ENCODE measurements at regions not wholly inside any gene's neighbourhood (a gene's known extent, or its start where the extent isn't known, plus 50 kb on each side); places are given as distances from the start of the nearest gene placed in this dataset.

DNA sequence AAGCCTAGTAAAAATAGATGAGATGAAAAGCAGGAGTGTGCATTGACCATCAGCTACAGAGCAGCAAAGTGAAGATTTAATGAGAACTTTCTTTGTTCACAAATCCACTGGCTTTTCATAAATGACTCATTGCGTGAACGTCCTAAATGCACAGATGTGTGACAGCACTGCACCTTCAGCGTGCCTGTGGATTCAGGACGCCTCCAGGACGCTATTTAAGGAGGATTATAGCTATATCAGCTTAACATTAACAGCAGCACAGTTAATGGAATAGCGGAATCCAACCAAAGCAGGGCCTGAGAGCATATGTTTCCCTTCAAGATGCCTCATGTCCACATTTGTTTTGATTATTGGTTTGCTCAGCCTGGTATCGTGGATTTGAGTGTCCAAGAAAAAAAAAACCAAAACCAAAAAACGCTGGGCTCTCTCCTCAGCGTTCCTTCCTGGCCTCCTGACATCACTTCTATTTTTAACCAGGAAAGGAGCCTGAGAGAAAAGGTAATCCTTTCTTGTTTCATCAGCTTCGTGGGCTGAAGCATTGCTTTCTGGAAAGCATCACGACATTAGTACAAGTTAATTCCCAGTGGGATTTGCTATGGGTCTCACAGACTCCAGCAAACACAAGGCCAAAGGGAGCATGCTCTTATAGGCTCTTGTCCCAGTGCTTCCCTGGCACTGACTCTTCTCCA is 447.0 kb upstream of the SMIM21 start:
- H3K9me3 Mint-ChIP-seq = peaks cover 5 to 17% of the 10 kb centered on the region in 2 donors
- no peak for ATAC-seq (replicated peaks)
- H3K27ac Mint-ChIP-seq = no peak overlapping the region
- H3K36me3 Mint-ChIP-seq (ENCODE audit: insufficient read depth) = no peaks in the 10 kb centered on the region
- no peak overlapping the region for H3K4me3 Mint-ChIP-seq
- H3K4me1 Mint-ChIP-seq (ENCODE audit: low read depth in 2 of 2) = no peaks in the 10 kb centered on the region
- no peak for DNase-seq
- H3K27me3 Mint-ChIP-seq = peaks cover 0 to 7% of the 10 kb centered on the region in 2 donors

GRCh38 chr18:75871596-75871995 is 444.1 kb upstream of the SMIM21 start:
- Mint-ChIP-seq H3K4me3 (no peak overlapping the region), H3K27ac (no peak overlapping the region), H3K9me3 (peaks cover 0 to 2% of the 10 kb centered on the region in 2 donors), H3K27me3 (no peaks in the 10 kb centered on the region), H3K36me3 (ENCODE audit: insufficient read depth) (no peaks in the 10 kb centered on the region), H3K4me1 (ENCODE audit: low read depth in 2 of 2) (no peaks in the 10 kb centered on the region)
- ATAC-seq (replicated peaks) (no peak), DNase-seq (no peak)

DNA sequence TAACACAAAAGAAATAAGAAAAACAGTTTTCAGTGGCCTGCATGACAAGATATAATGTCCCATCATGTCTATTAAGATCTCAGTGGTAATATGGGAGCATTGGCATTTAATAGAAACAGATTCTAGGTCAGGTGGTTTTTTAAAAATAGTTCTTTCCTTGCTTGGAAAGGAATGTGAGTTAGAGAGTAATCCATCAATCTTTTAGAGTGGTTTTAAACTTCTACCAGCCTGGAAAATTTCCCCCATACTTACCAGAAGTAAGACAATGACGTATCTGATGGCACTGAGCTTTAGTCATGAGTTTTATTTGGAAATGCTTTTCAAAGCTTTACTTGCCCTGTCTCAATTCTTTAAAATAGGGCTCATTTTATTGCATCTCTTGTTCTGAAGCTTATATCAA is 441.7 kb upstream of the SMIM21 start:
- H3K4me3 Mint-ChIP-seq = no peak overlapping the region
- no peak for ATAC-seq (replicated peaks)
- H3K27me3 Mint-ChIP-seq = peaks cover 4 to 7% of the 10 kb centered on the region in 2 donors
- no peak overlapping the region for H3K27ac Mint-ChIP-seq
- peaks cover 0 to 3% of the 10 kb centered on the region in 2 donors for H3K9me3 Mint-ChIP-seq
- H3K36me3 Mint-ChIP-seq (ENCODE audit: insufficient read depth) = no peaks in the 10 kb centered on the region
- no peaks in the 10 kb centered on the region for H3K4me1 Mint-ChIP-seq (ENCODE audit: low read depth in 2 of 2)
- DNase-seq = no peak

GRCh38 chr18:75868031-75868430 is 440.5 kb upstream of the SMIM21 start:
- H3K4me1 Mint-ChIP-seq (ENCODE audit: low read depth in 2 of 2) = no peaks in the 10 kb centered on the region
- no peak for DNase-seq
- H3K27me3 Mint-ChIP-seq = peaks cover 7 to 11% of the 10 kb centered on the region in 2 donors
- H3K36me3 Mint-ChIP-seq (ENCODE audit: insufficient read depth) = no peaks in the 10 kb centered on the region
- ATAC-seq (replicated peaks) = no peak
- no peak overlapping the region for H3K27ac Mint-ChIP-seq
- peaks cover 0 to 4% of the 10 kb centered on the region in 2 donors for H3K9me3 Mint-ChIP-seq
- no peak overlapping the region for H3K4me3 Mint-ChIP-seq

DNA sequence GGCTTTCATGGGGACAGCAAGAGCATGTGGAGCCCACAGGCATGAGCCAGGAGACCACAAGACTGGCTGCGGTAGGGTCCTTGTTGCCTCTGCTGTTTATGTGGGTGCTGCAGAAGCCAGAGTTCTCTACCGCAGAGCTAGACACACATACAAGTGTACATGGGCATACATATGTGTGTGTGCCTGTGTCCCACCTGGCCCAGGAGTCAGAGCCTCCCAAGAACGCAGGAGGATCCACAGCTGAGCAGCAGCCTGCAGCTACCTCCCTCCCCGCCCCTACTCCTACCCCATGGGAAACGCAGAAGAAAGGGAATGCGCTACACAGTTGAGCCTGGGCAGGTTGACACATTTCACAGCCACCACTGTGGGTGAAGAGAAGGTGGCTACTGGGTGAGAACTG is 438.1 kb upstream of the SMIM21 start:
- Mint-ChIP-seq H3K36me3 (ENCODE audit: insufficient read depth) (no peaks in the 10 kb centered on the region), H3K27me3 (peaks cover 23 to 25% of the 10 kb centered on the region in 2 donors), H3K27ac (no peak overlapping the region), H3K4me3 (no peak overlapping the region), H3K9me3 (peaks cover 5 to 16% of the 10 kb centered on the region in 2 donors), H3K4me1 (ENCODE audit: low read depth in 2 of 2) (no peaks in the 10 kb centered on the region)
- ATAC-seq (replicated peaks) (no peak), DNase-seq (no peak)

GRCh38 chr18:75864816-75865215 is 437.3 kb upstream of the SMIM21 start:
- H3K27me3 Mint-ChIP-seq = peaks cover 28 to 33% of the 10 kb centered on the region in 2 donors
- no peaks in the 10 kb centered on the region for H3K36me3 Mint-ChIP-seq (ENCODE audit: insufficient read depth)
- H3K27ac Mint-ChIP-seq = no peak overlapping the region
- ATAC-seq (replicated peaks) (no peak), DNase-seq (no peak)
- no peaks in the 10 kb centered on the region for H3K4me1 Mint-ChIP-seq (ENCODE audit: low read depth in 2 of 2)
- H3K9me3 Mint-ChIP-seq = peaks cover 6 to 19% of the 10 kb centered on the region in 2 donors
- no peak overlapping the region for H3K4me3 Mint-ChIP-seq

DNA sequence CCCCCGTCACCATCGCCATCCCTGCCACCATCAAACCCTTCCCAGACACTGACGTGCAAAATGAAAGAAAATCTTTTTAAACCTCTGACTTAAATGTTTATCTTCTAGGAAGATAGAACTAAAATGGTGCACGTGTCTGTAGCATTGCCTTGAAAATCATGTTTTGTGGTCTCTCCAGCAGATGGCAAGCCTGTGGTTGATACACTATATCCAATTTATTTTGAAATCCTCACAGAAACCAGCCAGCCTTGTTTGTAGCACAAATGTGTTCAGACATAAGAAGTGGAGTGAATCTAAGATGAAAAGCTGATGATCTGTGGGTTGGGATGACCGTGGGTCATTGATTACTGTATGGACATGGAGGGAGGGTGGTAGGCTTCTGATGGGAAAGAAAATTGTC is 436.2 kb upstream of the SMIM21 start:
- Mint-ChIP-seq H3K36me3 (ENCODE audit: insufficient read depth) (no peaks in the 10 kb centered on the region), H3K27ac (no peak overlapping the region), H3K9me3 (peaks cover 6 to 23% of the 10 kb centered on the region in 2 donors), H3K4me1 (ENCODE audit: low read depth in 2 of 2) (no peaks in the 10 kb centered on the region), H3K27me3 (peaks cover 33 to 39% of the 10 kb centered on the region in 2 donors), H3K4me3 (no peak overlapping the region)
- DNase-seq (no peak), ATAC-seq (replicated peaks) (no peak)

DNA sequence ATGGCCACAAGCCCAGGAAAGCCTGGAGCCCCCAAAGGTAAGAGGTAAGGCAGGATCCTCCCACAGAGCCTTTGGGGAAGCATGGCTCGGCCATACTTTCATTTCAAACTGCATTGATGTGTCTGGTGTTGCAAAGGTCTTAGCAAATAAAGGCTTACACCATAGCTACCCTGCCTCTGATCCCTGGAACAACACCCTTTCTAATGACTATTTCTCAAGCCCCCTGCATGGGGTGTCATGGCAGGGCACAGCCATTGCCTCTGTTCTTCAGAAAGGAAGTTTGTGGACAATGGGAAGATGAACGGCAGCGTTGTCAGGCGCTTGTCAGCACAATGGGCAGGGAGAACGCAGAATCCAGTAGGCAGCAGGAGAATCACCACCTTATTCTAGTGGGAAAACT is 435.0 kb upstream of the SMIM21 start:
- Mint-ChIP-seq H3K9me3 (peaks cover 6 to 23% of the 10 kb centered on the region in 2 donors), H3K4me3 (no peak overlapping the region), H3K4me1 (ENCODE audit: low read depth in 2 of 2) (no peaks in the 10 kb centered on the region), H3K36me3 (ENCODE audit: insufficient read depth) (no peaks in the 10 kb centered on the region), H3K27ac (no peak overlapping the region), H3K27me3 (peaks cover 33 to 39% of the 10 kb centered on the region in 2 donors)
- DNase-seq (no peak), ATAC-seq (replicated peaks) (no peak)

GRCh38 chr18:75860166-75860565 is 432.7 kb upstream of the SMIM21 start:
- Mint-ChIP-seq H3K4me1 (ENCODE audit: low read depth in 2 of 2) (no peaks in the 10 kb centered on the region), H3K27ac (no peak overlapping the region), H3K36me3 (ENCODE audit: insufficient read depth) (no peaks in the 10 kb centered on the region), H3K27me3 (peaks cover 32 to 33% of the 10 kb centered on the region in 2 donors), H3K4me3 (no peak overlapping the region), H3K9me3 (peaks cover 3 to 23% of the 10 kb centered on the region in 2 donors)
- DNase-seq (no peak), ATAC-seq (replicated peaks) (no peak)

- Mint-ChIP-seq H3K27ac (no peak overlapping the region), H3K27me3 (peaks cover 32% of the 10 kb centered on the region in 2 donors)
- no peak for ATAC-seq (replicated peaks)
Observed at GRCh38 chr18:75859533-75859932, 432.0 kb upstream of the SMIM21 start.

DNA sequence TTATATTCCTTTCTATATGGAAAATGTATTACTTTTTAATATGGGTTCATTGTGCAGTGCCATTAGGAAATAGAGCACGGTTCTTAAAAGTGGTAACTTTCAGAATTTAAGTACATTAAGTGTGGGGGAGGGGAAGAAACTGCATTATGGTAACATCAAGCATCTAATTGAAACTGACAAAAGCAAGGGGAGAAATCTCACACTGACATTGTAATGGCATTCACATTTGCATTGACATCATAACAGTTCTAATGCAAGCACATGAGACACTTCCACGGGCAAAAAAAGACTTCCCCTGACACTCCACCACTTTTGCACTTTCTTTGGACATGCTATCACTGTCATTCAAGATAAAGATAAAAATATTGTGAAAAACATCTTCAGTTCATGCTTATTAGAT is 431.3 kb upstream of the SMIM21 start:
- H3K27me3 Mint-ChIP-seq = peaks cover 24 to 32% of the 10 kb centered on the region in 2 donors
- H3K27ac Mint-ChIP-seq = no peak overlapping the region
- H3K36me3 Mint-ChIP-seq (ENCODE audit: insufficient read depth) = no peaks in the 10 kb centered on the region
- no peak for DNase-seq
- H3K9me3 Mint-ChIP-seq = peaks cover 2 to 23% of the 10 kb centered on the region in 2 donors
- no peak for ATAC-seq (replicated peaks)
- H3K4me1 Mint-ChIP-seq (ENCODE audit: low read depth in 2 of 2) = no peaks in the 10 kb centered on the region
- no peak overlapping the region for H3K4me3 Mint-ChIP-seq

More at GRCh38 chr18:75859533-75859932, 432.0 kb upstream of the SMIM21 start:
- DNase-seq = no peak
- Mint-ChIP-seq H3K4me1 (ENCODE audit: low read depth in 2 of 2) (no peaks in the 10 kb centered on the region), H3K36me3 (ENCODE audit: insufficient read depth) (no peaks in the 10 kb centered on the region), H3K9me3 (peaks cover 3 to 23% of the 10 kb centered on the region in 2 donors), H3K4me3 (no peak overlapping the region)

GRCh38 chr18:75857558-75857957 is 430.1 kb upstream of the SMIM21 start:
- Mint-ChIP-seq H3K9me3 (peaks cover 2 to 23% of the 10 kb centered on the region in 2 donors), H3K4me1 (ENCODE audit: low read depth in 2 of 2) (no peaks in the 10 kb centered on the region), H3K36me3 (ENCODE audit: insufficient read depth) (no peaks in the 10 kb centered on the region), H3K27me3 (peaks cover 22 to 32% of the 10 kb centered on the region in 2 donors), H3K4me3 (no peak overlapping the region), H3K27ac (no peak overlapping the region)
- DNase-seq (no peak), ATAC-seq (replicated peaks) (no peak)

DNA sequence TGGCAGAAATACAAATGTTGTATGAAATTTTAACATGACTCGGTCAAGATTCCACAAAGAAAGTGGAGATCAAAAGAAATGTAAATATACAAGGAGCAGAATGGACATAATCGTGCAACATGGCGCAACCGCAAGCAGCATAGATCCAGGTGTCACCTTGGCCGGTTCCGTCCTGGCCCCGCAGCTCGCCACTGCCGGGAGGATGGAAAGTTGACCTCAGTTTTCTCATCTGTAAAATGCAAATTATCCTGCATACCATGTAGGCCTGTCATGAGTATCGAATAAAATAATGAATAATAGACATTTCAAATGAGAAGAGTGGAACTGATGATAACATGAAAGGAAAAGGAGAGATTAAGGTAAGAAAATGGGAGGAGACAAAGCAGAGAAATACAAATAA is 427.3 kb upstream of the SMIM21 start:
- DNase-seq (no peak), ATAC-seq (replicated peaks) (no peak)
- Mint-ChIP-seq H3K4me1 (ENCODE audit: low read depth in 2 of 2) (no peaks in the 10 kb centered on the region), H3K4me3 (no peak overlapping the region), H3K9me3 (peaks cover 0 to 5% of the 10 kb centered on the region in 2 donors), H3K27me3 (peaks cover 5 to 6% of the 10 kb centered on the region in 2 donors), H3K36me3 (ENCODE audit: insufficient read depth) (no peaks in the 10 kb centered on the region), H3K27ac (no peak overlapping the region)

GRCh38 chr18:75854174-75854573 is 426.7 kb upstream of the SMIM21 start:
- no peaks in the 10 kb centered on the region for H3K9me3 Mint-ChIP-seq
- no peak overlapping the region for H3K4me3 Mint-ChIP-seq
- H3K4me1 Mint-ChIP-seq (ENCODE audit: low read depth in 2 of 2) = no peaks in the 10 kb centered on the region
- no peak overlapping the region for H3K27ac Mint-ChIP-seq
- DNase-seq (no peak), ATAC-seq (replicated peaks) (no peak)
- H3K36me3 Mint-ChIP-seq (ENCODE audit: insufficient read depth) = no peaks in the 10 kb centered on the region
- H3K27me3 Mint-ChIP-seq = peaks cover 0 to under 1% of the 10 kb centered on the region in 2 donors

Data from effector memory CD8-positive, alpha-beta T cell (primary cell).